ENCODE measurements at regions not wholly inside any gene's neighbourhood (a gene's known extent, or its start where the extent isn't known, plus 50 kb on each side); places are given as distances from the start of the nearest gene placed in this dataset.
"Not testable (repeated sequence)": the region's sequence is repeated elsewhere in the genome, so short reads cannot be mapped to it uniquely, and the experiment has no call there.

GRCh38 chr4:66797608-66798007, 747.7 kb downstream of the CENPC start:
- DNase-seq: no peak

DNA sequence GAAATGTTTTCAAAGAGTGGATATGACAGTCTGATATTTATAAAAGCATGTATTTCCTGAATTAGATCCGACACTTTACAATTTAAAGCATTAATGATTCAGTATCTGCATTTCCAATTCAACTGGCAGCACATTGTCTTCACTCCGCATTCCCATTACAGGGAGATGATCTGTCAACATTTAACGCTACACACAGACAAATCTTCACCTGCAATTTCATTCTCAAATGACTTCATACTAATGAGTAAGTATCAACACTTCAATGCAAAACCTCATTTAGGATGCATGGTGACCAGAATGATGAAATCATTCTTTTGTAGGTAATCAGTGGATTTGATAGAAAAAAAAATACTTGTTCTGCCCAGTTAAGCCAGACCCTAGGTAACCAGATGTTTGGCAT, 749.6 kb downstream of the CENPC start:
- no peak for DNase-seq

DNA sequence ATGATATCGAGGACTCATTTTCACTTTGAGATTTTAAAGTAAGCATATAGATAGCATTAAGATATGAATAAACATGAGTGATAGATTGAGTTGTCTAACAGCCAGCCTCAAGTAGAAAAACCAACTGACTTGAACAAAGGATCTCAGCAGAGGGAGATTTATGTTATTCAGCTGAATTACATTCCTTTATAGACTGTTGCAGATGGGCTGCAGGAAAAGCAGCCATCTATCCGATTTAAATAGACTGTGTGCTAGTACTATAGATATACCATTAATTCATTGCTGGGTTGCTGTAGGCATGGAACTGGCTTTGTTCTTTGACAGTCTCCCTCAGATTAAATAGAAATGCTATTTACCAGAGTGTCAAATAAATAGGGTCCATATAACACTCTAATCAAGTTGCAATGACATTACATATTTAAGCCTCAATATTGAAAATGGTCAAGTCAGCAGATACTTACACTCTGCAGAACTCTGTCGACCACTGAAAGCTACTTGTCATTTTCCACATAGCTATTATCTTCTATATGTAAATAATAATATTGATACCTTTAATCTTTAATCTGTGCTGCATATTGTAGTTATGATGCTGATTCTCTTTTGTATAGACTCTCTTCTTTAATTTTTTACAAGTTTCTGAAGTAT, 750.8 kb downstream of the CENPC start:
- DNase-seq: no peak

DNA sequence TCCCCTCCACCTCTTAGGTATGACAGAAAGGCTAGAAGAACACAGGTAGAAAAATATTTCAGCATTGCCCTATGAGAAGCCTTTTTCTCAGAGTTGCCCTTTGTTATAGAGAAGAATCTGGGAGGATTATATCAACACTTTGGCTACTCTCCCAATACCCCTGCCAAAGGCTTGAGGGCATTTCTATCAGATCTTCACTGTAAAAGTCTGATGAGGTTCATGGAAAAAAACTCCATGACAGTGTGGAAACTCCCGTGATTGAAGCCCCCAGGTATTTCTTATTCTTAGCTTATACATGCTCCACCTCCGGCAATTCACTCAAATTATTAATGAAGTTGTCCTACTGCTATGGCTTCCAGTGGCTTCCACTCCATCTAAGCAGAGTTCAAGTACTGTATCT, 753.6 kb downstream of the CENPC start:
- no peak for DNase-seq

DNA sequence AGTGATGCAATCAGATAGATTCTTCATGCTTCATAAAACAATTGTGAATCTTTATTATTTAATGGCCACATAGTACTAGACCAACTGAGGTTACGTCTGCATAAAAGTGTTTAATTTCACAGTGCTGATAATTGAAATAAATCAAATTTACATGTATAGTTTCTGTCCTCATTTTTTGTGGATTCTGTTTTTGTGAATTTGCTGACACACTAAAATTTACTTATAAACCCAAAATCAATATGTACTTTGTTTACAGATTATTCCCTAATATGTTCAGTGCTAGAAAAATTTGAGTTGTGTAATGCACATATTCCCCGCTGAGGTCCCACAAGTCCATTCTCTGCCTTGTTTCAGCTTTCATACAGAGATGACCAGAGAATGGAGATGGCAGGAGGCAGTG, 759.8 kb downstream of the CENPC start:
- DNase-seq: no peak

DNA sequence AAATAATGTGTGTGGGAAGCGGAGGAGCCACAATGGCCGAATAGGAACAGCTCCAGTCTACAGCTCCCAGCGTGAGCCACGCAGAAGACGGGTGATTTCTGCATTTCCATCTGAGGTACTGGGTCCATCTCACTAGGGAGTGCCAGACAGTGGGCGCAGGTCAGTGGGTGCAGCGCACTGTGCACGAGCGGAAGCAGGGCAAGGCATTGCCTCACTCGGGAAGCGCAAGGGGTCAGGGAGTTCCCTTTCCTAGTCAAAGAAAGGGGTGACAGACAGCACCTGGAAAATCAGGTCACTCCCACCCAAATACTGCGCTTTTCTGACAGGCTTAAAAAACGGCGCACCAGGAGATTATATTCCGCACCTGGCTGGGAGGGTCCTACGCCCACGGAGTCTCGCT, 762.6 kb downstream of the CENPC start:
- DNase-seq: not testable (repeated sequence)

DNA sequence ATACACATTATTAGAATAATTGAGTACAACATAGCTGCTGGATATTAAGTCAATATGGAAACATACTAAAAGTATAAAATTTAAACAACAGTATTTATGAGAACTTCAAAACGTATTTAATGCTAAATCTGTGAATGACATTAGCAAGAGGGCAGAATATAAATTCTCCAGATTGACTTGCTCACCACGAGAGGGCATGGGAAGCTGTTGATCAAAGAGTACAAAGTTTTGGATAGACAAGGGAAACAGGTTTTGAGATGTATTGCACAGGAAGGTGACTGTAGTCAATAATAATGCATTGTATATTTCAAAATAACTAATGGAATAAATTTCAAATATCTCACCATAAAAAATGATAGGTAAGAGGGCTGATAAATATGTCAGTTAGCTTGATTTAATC, 768.2 kb downstream of the CENPC start:
- no peak for DNase-seq

DNA sequence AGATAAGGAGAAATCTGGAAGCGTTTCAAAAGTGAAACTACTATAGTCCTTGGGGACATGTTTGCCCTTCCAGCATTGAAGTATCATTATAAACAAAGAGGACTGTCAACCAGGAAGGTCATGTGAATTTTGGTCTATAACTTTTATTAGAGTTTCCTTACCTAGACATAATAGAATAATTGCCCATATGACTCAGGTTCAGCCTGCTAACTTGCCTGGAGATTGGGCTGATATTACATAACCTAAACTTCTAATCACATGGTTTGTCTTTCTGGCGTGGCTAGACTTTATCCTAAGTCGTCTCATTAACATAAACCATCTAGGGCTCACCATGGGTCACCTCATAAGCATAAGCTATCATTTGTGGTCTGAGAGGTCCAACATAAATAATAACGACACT, 775.9 kb downstream of the CENPC start:
- DNase-seq: no peak

DNA sequence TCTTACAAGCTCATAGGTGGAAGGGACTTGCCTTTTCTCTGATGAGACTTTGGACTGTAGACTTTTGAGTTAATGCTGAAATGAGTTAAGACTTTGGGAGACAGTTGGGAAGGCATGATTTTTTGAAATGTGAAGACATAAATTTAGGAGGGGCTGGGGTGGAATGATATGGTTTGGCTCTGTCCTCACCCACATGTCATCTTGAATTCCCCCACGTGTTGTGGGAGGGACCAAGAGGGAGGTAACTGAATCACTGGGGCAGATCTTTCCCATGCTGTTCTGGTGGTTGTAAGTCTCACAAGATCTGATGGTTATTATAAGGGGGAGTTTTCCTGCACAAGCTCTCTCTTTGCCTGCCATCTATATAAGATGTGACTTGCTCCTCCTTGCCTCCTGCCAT, 777.9 kb downstream of the CENPC start:
- DNase-seq: no peak

DNA sequence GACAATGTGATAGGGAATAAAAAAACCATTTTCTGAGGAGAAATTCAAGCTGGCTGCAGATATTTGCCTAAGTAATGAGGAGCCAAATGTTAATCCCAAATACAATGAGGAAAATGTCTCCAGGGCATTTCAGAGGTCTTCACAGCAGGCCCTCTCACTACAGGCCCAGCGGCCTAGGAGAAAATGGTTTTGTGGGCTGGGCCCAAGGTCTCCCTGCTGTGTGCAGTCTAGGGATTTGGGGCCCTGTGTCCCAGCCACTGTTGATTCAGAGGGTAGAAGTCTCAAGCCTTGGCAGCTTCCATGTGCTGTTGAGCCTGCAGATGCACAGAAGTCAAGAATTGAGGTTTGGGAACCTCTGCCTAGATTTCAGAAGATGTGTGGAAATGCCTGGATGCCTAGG, 778.7 kb downstream of the CENPC start:
- DNase-seq: no peak

GRCh38 chr4:66750273-66750672, 795.0 kb downstream of the CENPC start:
- no peak for DNase-seq

DNA sequence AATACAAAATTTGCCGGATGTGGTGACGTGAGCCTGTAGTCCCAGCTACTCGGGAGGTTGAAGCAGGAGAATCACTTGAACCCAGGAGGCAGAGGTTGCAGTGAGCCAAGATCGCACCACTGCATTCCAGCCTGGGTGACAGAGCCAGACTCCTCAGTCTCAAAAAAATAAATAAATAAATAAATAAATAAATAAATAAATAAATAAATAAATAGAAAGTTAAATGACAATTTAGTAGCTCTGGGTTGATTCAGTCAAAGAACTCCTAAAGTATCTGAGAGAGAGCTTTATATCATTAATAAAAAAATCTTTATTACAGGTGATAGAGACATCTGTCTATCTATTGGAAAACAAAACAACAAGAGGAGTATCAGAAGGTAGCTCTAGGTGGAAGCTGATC, 798.4 kb downstream of the CENPC start:
- DNase-seq: not testable (repeated sequence)

- DNase-seq: no peak
Measured at GRCh38 chr4:66741081-66741480, 804.2 kb downstream of the CENPC start.

DNA sequence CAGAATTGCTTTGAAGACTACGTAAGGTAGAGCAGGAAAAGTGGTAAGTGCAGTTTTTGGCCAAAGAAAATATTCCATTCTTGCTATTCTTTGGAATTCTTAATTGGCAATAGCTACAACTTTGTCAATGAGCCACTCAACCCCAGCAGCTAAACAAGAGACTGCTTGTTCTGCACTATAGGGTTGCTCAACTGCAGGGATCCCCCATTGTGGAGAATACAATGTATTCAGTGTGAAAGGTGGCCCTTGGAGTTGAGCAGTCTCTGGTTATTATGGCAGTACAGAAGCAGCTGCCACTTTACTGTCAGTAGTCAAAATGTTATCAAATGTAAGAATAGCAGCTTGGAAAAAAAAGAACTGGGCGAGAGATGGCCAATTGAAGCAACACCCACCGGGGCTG, 808.7 kb downstream of the CENPC start:
- no peak for DNase-seq

GRCh38 chr4:66728280-66728679, 817.0 kb downstream of the CENPC start:
- no peak for DNase-seq

GRCh38 chr4:66712301-66712921, 832.9 kb downstream of the CENPC start:
- DNase-seq: not testable (repeated sequence)

DNA sequence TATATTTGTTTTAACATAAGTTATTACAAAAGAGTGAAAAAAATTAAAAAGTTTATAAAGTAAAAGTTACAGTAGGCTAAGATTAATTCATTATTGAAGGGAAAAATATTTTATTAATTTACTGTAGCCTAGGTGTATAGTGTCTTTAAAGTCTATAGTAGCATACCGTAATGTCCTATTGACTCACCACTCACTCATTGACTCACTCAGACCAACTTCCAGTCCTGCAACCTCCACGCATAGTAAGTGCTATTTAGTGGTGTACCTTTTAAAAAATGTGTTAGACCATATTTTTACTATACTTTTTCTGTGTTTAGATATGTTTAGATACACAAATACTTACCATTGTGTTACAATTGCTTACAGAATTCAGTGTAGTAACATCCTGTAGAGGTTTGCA, 841.1 kb downstream of the CENPC start:
- DNase-seq: no peak

DNA sequence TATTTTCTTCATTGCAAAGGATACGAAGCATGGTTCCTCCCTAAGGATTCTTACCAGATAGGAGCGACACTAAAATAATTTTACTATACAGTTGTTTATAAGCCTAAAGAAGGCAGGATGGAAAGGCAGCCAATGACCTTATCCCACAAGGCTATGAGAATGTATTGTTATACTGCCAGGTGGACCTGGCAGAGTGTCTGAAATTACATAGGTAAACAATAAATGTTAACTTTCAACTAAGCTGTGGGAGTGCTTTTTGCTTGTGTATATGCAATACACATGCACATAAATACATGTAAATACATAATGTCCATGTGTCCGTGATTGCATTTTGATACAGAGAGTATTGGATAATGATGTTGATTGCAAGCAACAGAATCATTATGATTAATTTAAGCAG, 850.6 kb downstream of the CENPC start:
- no peak for DNase-seq

DNA sequence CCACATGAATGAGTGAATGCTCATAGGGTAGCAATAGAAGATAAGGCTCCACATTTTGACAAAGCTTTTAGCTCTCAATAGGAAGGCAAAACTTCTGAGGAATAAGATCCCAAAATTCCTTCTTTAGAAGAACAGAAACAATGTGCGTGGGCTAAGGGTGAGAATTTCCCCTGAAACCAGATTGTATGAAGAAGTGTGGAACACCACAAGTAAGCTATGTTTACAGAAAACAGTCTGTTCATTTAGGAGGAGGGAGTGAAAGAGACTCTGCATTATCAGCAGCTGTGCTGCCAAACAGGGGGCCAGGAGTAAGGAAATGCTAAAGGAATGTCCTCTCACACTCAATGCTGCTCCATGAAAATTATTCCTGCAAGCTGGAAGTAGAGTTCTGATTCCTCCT, 851.6 kb downstream of the CENPC start:
- no peak for DNase-seq

GRCh38 chr4:66691101-66691500, 854.2 kb downstream of the CENPC start:
- DNase-seq: no peak

DNA sequence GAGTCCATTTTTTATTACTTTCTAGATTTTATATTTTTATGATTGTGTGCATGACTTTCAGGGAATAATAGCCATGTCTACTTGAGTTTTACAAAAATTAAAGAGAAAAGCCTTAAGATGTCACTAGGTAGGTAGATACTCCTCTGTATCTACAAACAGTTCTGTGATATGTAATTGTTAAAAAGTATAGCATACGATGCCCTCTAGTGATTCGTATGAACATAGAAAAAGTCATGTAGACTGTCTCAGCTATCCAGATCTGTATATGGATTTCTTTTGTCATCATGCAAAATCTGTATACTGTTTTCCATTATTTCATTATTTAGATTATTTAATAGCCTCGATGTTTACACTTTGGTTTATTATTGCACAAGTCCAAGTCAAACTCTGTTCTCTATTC, 856.6 kb downstream of the CENPC start:
- DNase-seq: no peak

DNA sequence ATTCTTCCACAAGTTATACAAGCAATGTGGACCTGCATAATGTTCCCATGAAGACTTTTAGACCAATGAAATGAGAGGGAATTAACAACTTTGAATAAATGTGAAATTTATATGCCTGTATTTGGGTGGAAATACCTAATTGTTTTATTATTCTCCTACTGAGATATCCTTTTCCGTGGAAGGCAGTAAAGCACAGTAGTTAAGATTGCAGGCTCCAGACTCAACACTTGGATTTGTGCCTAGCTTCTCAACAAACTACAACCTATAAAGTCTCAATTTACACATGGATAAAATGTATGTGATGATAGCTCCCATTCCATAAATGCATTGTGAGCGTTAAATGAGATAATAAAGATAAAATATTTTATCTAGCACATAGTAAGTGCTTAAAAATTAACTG, 857.8 kb downstream of the CENPC start:
- no peak for DNase-seq

DNA sequence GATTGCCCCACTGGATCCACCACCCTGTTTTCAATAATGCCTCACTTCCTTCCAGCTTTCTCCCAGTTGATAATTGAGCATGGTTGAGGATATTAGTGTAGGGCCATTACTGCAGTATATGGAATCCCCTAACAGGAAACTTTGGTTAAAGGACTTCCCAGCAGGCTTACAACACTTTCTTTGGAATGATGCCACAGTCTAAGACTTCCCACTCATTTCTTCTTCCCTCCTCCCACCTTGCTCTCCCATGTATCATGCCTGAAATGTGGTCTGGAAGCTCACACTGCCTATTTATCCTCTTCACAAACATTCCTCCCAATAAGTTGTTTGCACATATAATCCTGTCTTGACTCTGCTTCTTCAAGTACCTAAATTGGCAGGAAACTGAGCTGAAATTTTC, 863.3 kb downstream of the CENPC start:
- no peak for DNase-seq

DNA sequence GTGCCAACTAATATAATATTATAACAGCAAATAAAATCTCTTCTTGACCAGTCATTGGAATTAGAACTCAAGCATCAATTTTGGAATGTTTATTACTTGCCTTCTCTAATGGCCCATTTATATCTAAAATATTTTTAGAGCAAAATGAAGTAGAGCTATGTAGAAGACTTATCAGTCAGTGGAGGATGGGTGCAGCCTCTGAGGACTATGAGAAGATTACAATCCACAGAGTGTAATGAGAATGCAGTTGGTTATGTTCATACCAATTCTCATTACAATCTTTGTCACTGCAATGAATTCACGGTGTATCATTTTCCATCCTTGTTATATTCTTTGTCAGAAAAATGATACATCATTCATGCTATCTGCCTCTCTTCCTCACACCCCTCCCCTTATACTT, 878.1 kb downstream of the CENPC start:
- DNase-seq: no peak

DNA sequence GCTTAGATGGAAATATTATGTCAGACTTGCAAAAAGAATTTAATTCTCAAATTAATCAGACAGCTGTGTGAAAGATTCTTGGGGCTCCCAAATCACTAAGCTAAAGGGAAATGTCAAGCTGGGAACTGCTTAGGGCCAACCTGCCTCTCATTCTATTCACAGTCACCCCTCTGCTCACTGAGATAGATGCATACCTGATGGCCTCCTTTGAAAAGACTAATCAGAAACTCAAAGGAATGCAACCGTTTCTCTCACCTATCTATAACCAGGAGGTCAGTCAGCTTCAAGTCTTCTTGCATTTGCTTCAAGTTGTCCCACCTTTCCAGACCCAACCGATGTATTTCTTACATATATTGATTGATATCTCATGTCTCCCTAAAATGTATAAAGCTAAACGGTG, 882.7 kb downstream of the CENPC start:
- DNase-seq: no peak

Data from activated CD8-positive, alpha-beta memory T cell treated with anti-CD3 and anti-CD28 coated beads, Interleukin-2, amount 50 U/mL, for 48 hours (primary cell).